Aorta (tissue), 5 donors: ENCODE measurements at regions not wholly inside any gene's neighbourhood (a gene's known extent, or its start where the extent isn't known, plus 50 kb on each side); places are given as distances from the start of the nearest gene placed in this dataset.

Source experiments
- ATAC-seq: fragments of 200-7000 bp; cut with Tn5 transposase; one replicate; pipeline ENCODE4 v1.9.1; 2022; ENCODE audit warnings: moderate library complexity; ENCODE audit not compliant: low FRiP score
- DNase-seq, 2 donors: peaks; one replicate each; pipeline ENCODE4 v3.0.0-alpha.2; 2020
- H3K27ac ChIP-seq, 2 donors: one replicate each; pipeline ENCODE4 v1.5.1; 2013; ENCODE audit warnings: low read length in 2 of 2, mild to moderate bottlenecking in 2 of 2, moderate library complexity in 2 of 2, control low read depth in 1 of 2, inconsistent platforms in 1 of 2, low read depth in 1 of 2
- H3K27me3 ChIP-seq, 2 donors: one replicate each; pipeline ENCODE4 v1.6.1; 2013; ENCODE audit warnings: control low read depth in 1 of 2, low read length in 1 of 2, mild to moderate bottlenecking in 1 of 2, moderate library complexity in 1 of 2; ENCODE audit not compliant: insufficient read depth in 2 of 2, control insufficient read depth in 1 of 2
- H3K36me3 ChIP-seq, 2 donors: one replicate each; pipeline ENCODE4 v1.6.1; 2013; ENCODE audit warnings: control low read depth in 1 of 2, low read length in 1 of 2, mild to moderate bottlenecking in 1 of 2; ENCODE audit not compliant: insufficient read depth in 2 of 2, control insufficient read depth in 1 of 2
- H3K4me1 ChIP-seq, 2 donors: one replicate each; pipeline ENCODE4 v1.6.1; 2013; ENCODE audit warnings: low read length in 2 of 2, control low read depth in 1 of 2, mild to moderate bottlenecking in 1 of 2, moderate library complexity in 1 of 2; ENCODE audit not compliant: insufficient read depth in 2 of 2, control insufficient read depth in 1 of 2
- H3K4me3 ChIP-seq, 2 donors: one replicate each; pipeline ENCODE4 v1.5.1; 2013; ENCODE audit warnings: low read length in 2 of 2, control low read depth in 1 of 2, mild to moderate bottlenecking in 1 of 2
- H3K9me3 ChIP-seq: one replicate; pipeline ENCODE4 v1.6.1; 2013; ENCODE audit warnings: mild to moderate bottlenecking, low read length; ENCODE audit not compliant: control insufficient read depth
- WGBS, 2 donors: extraction: QIAGEN DNeasy Blood & Tissue Kit; methylation state at CpG; one replicate each; pipeline ENCODE4 v1.1.7; 2013; 5-methylcytosine and 5-hydroxymethylcytosine counted together
- intact Hi-C, 2 donors: fragments of 100-400 bp; cut with DNase I; formaldehyde crosslinking; loops; one replicate each; pipeline versions ENCODE4 v1.14.2 to v1.15.0; 2022
- donor health status: healthy with polysubstance abuse.
- donor health status: Bipolar disorder and iron deficiency.
- donor health status: DM: no; HTN: no; CAD: no.
- donor health status: DM: no; HTN: no; CAD: no.
- donor health status: DM: yes; HTN: yes; CAD: no.

DNA sequence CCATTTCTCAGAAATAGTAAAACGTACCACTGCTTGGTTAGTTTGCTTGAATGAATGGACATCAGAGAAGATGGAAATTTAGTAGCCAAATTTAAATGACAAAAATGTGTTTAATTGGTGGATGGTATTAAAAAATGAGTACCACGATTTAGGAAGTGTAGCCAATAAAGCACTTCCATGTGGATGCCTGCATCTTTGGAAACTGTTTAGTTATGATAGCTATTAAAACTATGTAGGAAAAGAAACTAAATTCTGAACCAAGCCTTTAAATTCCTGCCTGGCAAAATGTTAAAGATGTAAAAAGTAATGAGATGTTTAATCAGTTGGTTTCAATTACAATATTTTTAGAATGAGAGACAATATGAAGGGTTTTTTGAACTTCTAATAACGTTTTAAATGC lies 94.8 kb downstream of the NUDT12 start:
- H3K4me3 ChIP-seq = no peak overlapping the region
- H3K4me1 ChIP-seq = no peaks in the 10 kb centered on the region
- ATAC-seq (no peak), DNase-seq (no peak)
- WGBS, 2 donors = 68 to 72% methylated on average over 3 of the region's 3 CpGs
- no peak overlapping the region for H3K27ac ChIP-seq
- intact Hi-C loops = no loop called here
- no peaks in the 10 kb centered on the region for H3K27me3 ChIP-seq
- H3K36me3 ChIP-seq = no peaks in the 10 kb centered on the region
- H3K9me3 ChIP-seq = no peaks in the 10 kb centered on the region

DNA sequence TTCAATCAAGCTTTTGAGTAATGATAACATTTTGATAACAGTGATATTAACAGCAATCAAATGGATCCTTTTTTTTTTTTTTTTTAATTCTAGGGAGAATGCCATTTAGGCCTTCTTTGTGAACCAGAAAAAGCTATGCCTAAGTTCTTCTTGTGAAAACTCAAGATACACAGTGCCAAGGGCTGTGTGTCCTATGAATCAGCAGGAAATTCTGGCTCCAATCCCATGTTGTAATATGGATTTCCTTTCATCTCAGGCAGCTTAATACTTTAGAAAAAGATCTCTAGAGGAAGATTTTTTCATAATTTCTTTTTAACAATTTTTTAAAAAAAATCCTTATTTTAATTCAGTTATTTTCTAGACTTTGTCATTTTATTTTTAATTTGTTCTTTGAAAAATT lies 96.1 kb downstream of the NUDT12 start:
- H3K4me1 ChIP-seq = no peaks in the 10 kb centered on the region
- no peaks in the 10 kb centered on the region for H3K9me3 ChIP-seq
- ATAC-seq = no peak
- no peaks in the 10 kb centered on the region for H3K27me3 ChIP-seq
- DNase-seq = no peak
- H3K27ac ChIP-seq = no peak overlapping the region
- no peak overlapping the region for H3K4me3 ChIP-seq
- intact Hi-C loops = no loop called here
- no peaks in the 10 kb centered on the region for H3K36me3 ChIP-seq

DNA sequence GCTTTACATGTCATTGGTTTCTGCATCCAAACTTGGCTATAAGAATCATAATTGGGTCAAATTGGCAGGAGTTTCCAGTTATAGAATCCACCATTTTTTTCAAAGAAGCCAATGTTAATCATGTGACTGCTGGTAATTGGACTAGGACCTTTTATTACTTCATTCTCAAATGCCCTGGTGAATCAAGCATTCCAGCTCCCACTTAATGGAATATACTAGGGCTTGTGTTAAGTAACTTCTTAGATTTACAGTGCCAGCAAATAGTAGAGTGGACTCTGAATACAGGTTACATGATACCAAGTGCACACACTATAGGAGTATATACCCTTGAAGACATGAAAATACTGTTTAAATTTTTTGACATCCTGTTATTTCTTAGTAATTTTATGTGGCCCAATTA lies 96.7 kb downstream of the NUDT12 start:
- no peak for DNase-seq
- no peak overlapping the region for H3K27ac ChIP-seq
- no peak for ATAC-seq
- H3K27me3 ChIP-seq = no peaks in the 10 kb centered on the region
- no peaks in the 10 kb centered on the region for H3K36me3 ChIP-seq
- intact Hi-C loops = no loop called here
- H3K4me1 ChIP-seq = no peaks in the 10 kb centered on the region
- no peaks in the 10 kb centered on the region for H3K9me3 ChIP-seq
- no peak overlapping the region for H3K4me3 ChIP-seq

GRCh38 chr5:103464835-103465484 lies 97.6 kb downstream of the NUDT12 start:
- ATAC-seq = no peak
- H3K36me3 ChIP-seq = no peaks in the 10 kb centered on the region
- DNase-seq = no peak
- H3K4me1 ChIP-seq = no peaks in the 10 kb centered on the region
- 53 to 57% methylated on average over 5 of the region's 5 CpGs for WGBS, 2 donors
- intact Hi-C loops = no loop called here
- no peak overlapping the region for H3K27ac ChIP-seq
- no peak overlapping the region for H3K4me3 ChIP-seq
- no peaks in the 10 kb centered on the region for H3K27me3 ChIP-seq
- no peaks in the 10 kb centered on the region for H3K9me3 ChIP-seq

DNA sequence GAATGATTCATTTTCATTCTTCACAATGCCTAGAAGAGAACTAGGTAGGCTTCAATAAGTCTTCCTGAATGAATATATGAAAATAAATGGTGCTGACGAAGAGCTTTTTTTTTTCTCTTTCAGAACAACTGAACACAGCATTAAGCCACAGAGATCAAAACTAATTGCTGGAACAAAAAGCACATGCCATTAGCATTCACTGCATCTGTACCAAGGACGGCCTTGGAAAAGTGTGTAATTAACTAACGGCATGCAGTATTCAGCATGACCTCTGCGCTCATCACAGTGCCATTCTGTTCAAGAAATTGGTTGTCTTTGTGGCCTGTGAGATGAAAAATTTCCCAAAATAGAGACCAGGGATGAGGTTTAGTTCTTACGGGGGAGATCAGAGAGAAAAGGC lies 99.3 kb downstream of the NUDT12 start:
- DNase-seq = no peak
- Histone ChIP-seq H3K36me3 (no peaks in the 10 kb centered on the region), H3K4me1 (no peaks in the 10 kb centered on the region), H3K9me3 (no peaks in the 10 kb centered on the region), H3K27me3 (no peaks in the 10 kb centered on the region), H3K4me3 (no peak overlapping the region), H3K27ac (no peak overlapping the region)
- 92 to 95% methylated on average over 5 of the region's 5 CpGs for WGBS, 2 donors
- intact Hi-C loops = no loop called here
- ATAC-seq = no peak

- 14 to 31% methylated on average over 1 of the region's 1 CpG for WGBS, 2 donors
- intact Hi-C loops = no loop called here
Observed at GRCh38 chr5:103461243-103461642, 101.3 kb downstream of the NUDT12 start.

DNA sequence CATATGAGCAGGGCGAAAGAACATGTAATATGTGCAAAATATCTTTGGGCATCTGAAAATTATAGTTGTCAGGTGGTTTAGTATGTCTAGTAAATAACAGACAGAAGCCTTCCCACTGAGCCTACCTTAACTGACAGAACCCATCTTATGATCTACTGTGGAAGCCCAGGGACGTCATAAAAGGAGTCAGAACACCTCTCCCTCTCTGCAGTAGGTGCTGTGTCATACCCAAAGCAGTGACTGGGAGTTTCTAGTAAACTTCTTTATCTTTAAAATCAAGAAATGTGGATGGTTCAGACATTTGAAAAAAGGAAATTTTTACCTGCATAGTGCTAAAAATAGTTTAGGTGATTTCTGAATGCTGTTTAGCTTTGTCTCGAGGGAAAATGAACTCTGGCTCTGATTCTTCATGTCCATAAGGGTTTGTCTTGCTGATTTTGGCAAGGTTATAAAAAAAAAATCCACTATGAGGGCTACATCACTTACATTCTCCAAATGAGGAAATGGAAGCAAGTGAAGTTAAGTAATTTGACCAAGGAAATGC lies 104.0 kb downstream of the NUDT12 start:
- H3K4me3 ChIP-seq = no peak overlapping the region

More at GRCh38 chr5:103461243-103461642, 101.3 kb downstream of the NUDT12 start:
- ATAC-seq (no peak), DNase-seq (no peak)
- no peaks in the 10 kb centered on the region for H3K27me3 ChIP-seq
- H3K27ac ChIP-seq = no peak overlapping the region
- no peaks in the 10 kb centered on the region for H3K4me1 ChIP-seq
- H3K9me3 ChIP-seq = no peaks in the 10 kb centered on the region
- no peaks in the 10 kb centered on the region for H3K36me3 ChIP-seq
- H3K4me3 ChIP-seq = no peak overlapping the region

DNA sequence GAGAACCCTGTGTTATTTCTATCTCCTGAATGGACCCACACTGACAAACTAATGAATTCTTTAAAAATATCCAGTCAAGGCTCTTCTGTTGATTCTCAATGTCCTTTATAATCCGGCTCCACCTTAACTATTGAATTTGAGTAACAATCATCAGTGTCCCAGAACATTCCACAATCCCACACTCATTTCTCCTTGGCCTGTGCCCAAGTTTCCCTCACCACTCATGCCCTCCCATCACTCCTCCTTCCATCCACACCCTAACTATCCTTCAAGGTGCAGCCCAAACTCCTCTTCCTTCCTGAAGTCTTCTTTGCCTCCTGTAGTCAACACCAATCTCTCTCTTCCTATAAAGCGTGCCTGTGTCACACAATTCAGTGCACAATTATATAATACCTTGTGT lies 106.1 kb downstream of the NUDT12 start:
- 89 to 93% methylated on average over 2 of the region's 2 CpGs for WGBS, 2 donors

More for the DNA sequence above, 104.0 kb downstream of the NUDT12 start:
- no peaks in the 10 kb centered on the region for H3K9me3 ChIP-seq
- intact Hi-C loops = no loop called here
- DNase-seq (no peak), ATAC-seq (no peak)
- no peaks in the 10 kb centered on the region for H3K27me3 ChIP-seq
- no peaks in the 10 kb centered on the region for H3K36me3 ChIP-seq
- no peaks in the 10 kb centered on the region for H3K4me1 ChIP-seq
- WGBS, 2 donors = 64 to 65% methylated on average over 3 of the region's 3 CpGs
- no peak overlapping the region for H3K27ac ChIP-seq

DNA sequence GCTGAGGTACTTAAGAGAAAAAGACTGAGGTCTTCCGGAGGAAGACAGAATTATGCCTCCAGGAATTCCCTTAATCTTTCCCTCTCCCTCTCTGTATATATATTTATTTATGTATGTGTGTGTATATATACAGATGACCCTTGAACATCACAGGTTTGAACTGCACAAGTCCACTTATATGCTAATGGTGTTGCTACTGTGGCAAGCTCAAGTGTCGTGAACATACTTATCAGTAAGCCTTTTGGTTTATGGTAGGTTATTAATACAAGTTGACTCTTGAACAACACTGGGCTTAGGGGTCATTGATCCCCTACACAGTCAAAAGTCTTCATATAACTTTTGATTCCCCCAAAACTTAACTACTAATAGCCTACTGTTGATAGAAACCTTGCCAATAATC lies 106.8 kb downstream of the NUDT12 start:
- ATAC-seq (no peak), DNase-seq (no peak)
- Histone ChIP-seq H3K9me3 (no peaks in the 10 kb centered on the region), H3K27ac (no peak overlapping the region), H3K36me3 (no peaks in the 10 kb centered on the region), H3K4me3 (no peak overlapping the region), H3K27me3 (no peaks in the 10 kb centered on the region), H3K4me1 (peaks cover 0 to 3% of the 10 kb centered on the region in 2 donors)
- WGBS, 2 donors = 91% methylated on average over 2 of the region's 2 CpGs
- intact Hi-C loops = no loop called here

More for the DNA sequence above, 106.1 kb downstream of the NUDT12 start:
- H3K4me1 ChIP-seq = no peaks in the 10 kb centered on the region
- no peak overlapping the region for H3K27ac ChIP-seq
- no peak overlapping the region for H3K4me3 ChIP-seq
- no peaks in the 10 kb centered on the region for H3K27me3 ChIP-seq
- intact Hi-C loops = no loop called here
- ATAC-seq (no peak), DNase-seq (no peak)
- no peaks in the 10 kb centered on the region for H3K9me3 ChIP-seq
- no peaks in the 10 kb centered on the region for H3K36me3 ChIP-seq
